ENCODE measurements at regions not wholly inside any gene's neighbourhood (a gene's known extent, or its start where the extent isn't known, plus 50 kb on each side); places are given as distances from the start of the nearest gene placed in this dataset.

- DNase-seq: no peak
Measured at GRCh38 chr2:241943209-241943850, 73.8 kb downstream of the RTP5 start.

GRCh38 chr2:241943961-241944575 is 74.5 kb downstream of the RTP5 start:
- no peak for DNase-seq

GRCh38 chr2:241944821-241945220 is 75.3 kb downstream of the RTP5 start:
- no peak for DNase-seq

GRCh38 chr2:241945311-241945710 is 75.8 kb downstream of the RTP5 start:
- no peak for DNase-seq

- DNase-seq: no peak
Measured at GRCh38 chr2:241945803-241946202, 76.3 kb downstream of the RTP5 start.

GRCh38 chr2:241946306-241947003 is 76.9 kb downstream of the RTP5 start:
- DNase-seq: no peak

GRCh38 chr2:241947004-241947350 is 77.4 kb downstream of the RTP5 start:
- DNase-seq: no peak

- no peak for DNase-seq
Measured at GRCh38 chr2:241947401-241947800, 77.9 kb downstream of the RTP5 start.

GRCh38 chr2:241947876-241948275 is 78.3 kb downstream of the RTP5 start:
- DNase-seq: no peak

GRCh38 chr2:241948299-241948897 is 78.9 kb downstream of the RTP5 start:
- no peak for DNase-seq

GRCh38 chr2:241948901-241949735 is 79.6 kb downstream of the RTP5 start:
- no peak for DNase-seq

GRCh38 chr2:241949736-241950412 is 80.3 kb downstream of the RTP5 start:
- no peak for DNase-seq

GRCh38 chr2:241950413-241951315 is 81.1 kb downstream of the RTP5 start:
- DNase-seq: peak; percentile 73

- no peak for DNase-seq
Measured at GRCh38 chr2:241951316-241951700, 81.8 kb downstream of the RTP5 start.

GRCh38 chr2:241951920-241952319 is 82.4 kb downstream of the RTP5 start:
- no peak for DNase-seq

GRCh38 chr2:241952816-241953215 is 83.3 kb downstream of the RTP5 start:
- no peak for DNase-seq

GRCh38 chr2:241953324-241953928 is 83.9 kb downstream of the RTP5 start:
- DNase-seq: no peak

GRCh38 chr2:241956521-241957110 is 87.1 kb downstream of the RTP5 start:
- no peak for DNase-seq

GRCh38 chr2:241957276-241957675 is 87.7 kb downstream of the RTP5 start:
- DNase-seq: no peak

GRCh38 chr2:241958818-241959545 is 89.5 kb downstream of the RTP5 start:
- DNase-seq: no peak
